Liver (tissue), 7 donors: ENCODE measurements at regions not wholly inside any gene's neighbourhood (a gene's known extent, or its start where the extent isn't known, plus 50 kb on each side); places are given as distances from the start of the nearest gene placed in this dataset.
"Not testable (repeated sequence)": the region's sequence is repeated elsewhere in the genome, so short reads cannot be mapped to it uniquely, and the experiment has no call there.

Experiments used
- DNase-seq: peaks from one replicate; pipeline ENCODE4 v3.0.0-alpha.2; 2017; ENCODE audit warnings: low spot score
- H3K27ac ChIP-seq, 2 donors: one replicate each; pipeline ENCODE4 v1.7.0; 2013; ENCODE audit warnings: inconsistent platforms in 2 of 2, low read length in 2 of 2, control low read depth in 1 of 2, low read depth in 1 of 2, mild to moderate bottlenecking in 1 of 2
- H3K27me3 ChIP-seq, 4 donors: one replicate each; pipeline versions ENCODE4 v1.6.1 to v1.7.0; 2013; ENCODE audit warnings: low read length in 3 of 4, inconsistent platforms in 1 of 4, mild to moderate bottlenecking in 1 of 4, moderate library complexity in 1 of 4; ENCODE audit not compliant: control insufficient read depth in 4 of 4, insufficient read depth in 4 of 4
- H3K36me3 ChIP-seq, 4 donors: one replicate each; pipeline versions ENCODE4 v1.6.1 to v1.7.0; 2013; ENCODE audit warnings: low read length in 3 of 4, mild to moderate bottlenecking in 3 of 4, low read depth in 1 of 4, moderate library complexity in 1 of 4; ENCODE audit not compliant: control insufficient read depth in 4 of 4, insufficient read depth in 3 of 4
- H3K4me1 ChIP-seq, 4 donors: one replicate each; pipeline versions ENCODE4 v1.6.1 to v1.7.0; 2013; ENCODE audit warnings: low read length in 3 of 4, mild to moderate bottlenecking in 3 of 4, moderate library complexity in 1 of 4; ENCODE audit not compliant: control insufficient read depth in 4 of 4, insufficient read depth in 4 of 4
- H3K4me3 ChIP-seq, 3 donors: one replicate each; pipeline versions ENCODE4 v1.6.1 to v1.7.0; 2013; ENCODE audit warnings: low read length in 3 of 3, control low read depth in 1 of 3, low read depth in 1 of 3, mild to moderate bottlenecking in 1 of 3
- H3K9ac ChIP-seq, 2 donors: one replicate each; pipeline ENCODE4 v1.7.0; 2013; ENCODE audit warnings: low read length in 2 of 2, mild to moderate bottlenecking in 2 of 2, moderate library complexity in 2 of 2, control low read depth in 1 of 2, low read depth in 1 of 2
- H3K9me3 ChIP-seq, 4 donors: one replicate each; pipeline versions ENCODE4 v1.6.1 to v1.7.0; 2013; ENCODE audit warnings: low read length in 3 of 4; ENCODE audit not compliant: control insufficient read depth in 4 of 4
- EGR1 ChIP-seq, 2 donors: IDR thresholded peaks; 2 replicates each; pipeline ENCODE4 v1.6.1; 2016 to 2018; ENCODE audit warnings: antibody characterized with exemption in 2 of 2, low read depth in 2 of 2
- FOXA1 ChIP-seq: IDR thresholded peaks from 2 replicates; pipeline ENCODE4 v1.6.1; 2016; ENCODE audit warnings: antibody characterized with exemption
- GABPA ChIP-seq, 2 donors: IDR thresholded peaks in 1 of 2; conservative IDR thresholded peaks in 1 of 2; 2 replicates each; pipeline ENCODE4 v1.6.1; 2016; ENCODE audit warnings: antibody characterized with exemption in 2 of 2, mild to moderate bottlenecking in 1 of 2, moderate library complexity in 1 of 2
- HNF4G ChIP-seq: IDR thresholded peaks from 2 replicates; pipeline ENCODE4 v1.6.1; 2016; ENCODE audit warnings: antibody characterized with exemption
- JUND ChIP-seq, 2 donors: IDR thresholded peaks; 2 replicates each; pipeline ENCODE4 v1.6.1; 2016; ENCODE audit warnings: antibody characterized with exemption in 2 of 2
- RAD21 ChIP-seq, 2 donors: IDR thresholded peaks; 2 replicates each; pipeline ENCODE4 v1.6.1; 2016; ENCODE audit warnings: antibody characterized with exemption in 2 of 2, mild to moderate bottlenecking in 2 of 2
- TAF1 ChIP-seq: conservative IDR thresholded peaks from 2 replicates; pipeline ENCODE4 v1.6.1; 2016; ENCODE audit warnings: antibody characterized with exemption, mild to moderate bottlenecking
- YY1 ChIP-seq: IDR thresholded peaks from 2 replicates; pipeline ENCODE4 v1.6.1; 2016; ENCODE audit warnings: antibody characterized with exemption, mild to moderate bottlenecking
- ZBTB33 ChIP-seq: IDR thresholded peaks from 2 replicates; pipeline ENCODE4 v1.6.1; 2016; ENCODE audit warnings: antibody characterized with exemption
- WGBS: extraction: QIAGEN DNeasy Blood & Tissue Kit; methylation state at CpG from one replicate; pipeline ENCODE4 v1.1.7; 2013; 5-methylcytosine and 5-hydroxymethylcytosine counted together
- TF ChIP-seq, protein P1 (sequence below): IDR thresholded peaks from 2 replicates; pipeline ENCODE4 v1.6.1; 2016; ENCODE audit warnings: antibody characterized with exemption
- TF ChIP-seq, protein P2 (sequence below): IDR thresholded peaks from 2 replicates; pipeline ENCODE4 v1.6.1; 2016; ENCODE audit warnings: antibody characterized with exemption, mild to moderate bottlenecking
- donor health status: healthy.
- donor health status: healthy.
- donor health status: healthy.
- donor health status: healthy.

- Histone ChIP-seq H3K27me3 (no peaks in the 10 kb centered on the region), H3K4me1 (no peaks in the 10 kb centered on the region), H3K36me3 (no peaks in the 10 kb centered on the region), H3K4me3 (no peak overlapping the region), H3K27ac (no peak overlapping the region), H3K9me3 (no peaks in the 10 kb centered on the region), H3K9ac (no peak overlapping the region)
- 39% methylated on average over 2 of the region's 2 CpGs for WGBS
- TF ChIP-seq HNF4G (no peak), EGR1 (IDR thresholded peaks at IDR 0.05; ENCODE audit: low read depth in 2 of 2) (no peak), TAF1 (no peak), YY1 (no peak), ZBTB33 (no peak), GABPA (IDR thresholded peaks at IDR 0.05 in 1 of 2, conservative IDR thresholded peaks at IDR 0.05 in 1 of 2) (no peak), RAD21 (IDR thresholded peaks at IDR 0.05) (no peak), FOXA1 (no peak)
- TF ChIP-seq, protein P1, sequence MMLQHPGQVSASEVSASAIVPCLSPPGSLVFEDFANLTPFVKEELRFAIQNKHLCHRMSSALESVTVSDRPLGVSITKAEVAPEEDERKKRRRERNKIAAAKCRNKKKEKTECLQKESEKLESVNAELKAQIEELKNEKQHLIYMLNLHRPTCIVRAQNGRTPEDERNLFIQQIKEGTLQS, result no peak
- DNase-seq, result no peak
These were observed 1016.0 kb downstream of the SOCS6 start for GRCh38 chr18:71304856-71305255.

DNA sequence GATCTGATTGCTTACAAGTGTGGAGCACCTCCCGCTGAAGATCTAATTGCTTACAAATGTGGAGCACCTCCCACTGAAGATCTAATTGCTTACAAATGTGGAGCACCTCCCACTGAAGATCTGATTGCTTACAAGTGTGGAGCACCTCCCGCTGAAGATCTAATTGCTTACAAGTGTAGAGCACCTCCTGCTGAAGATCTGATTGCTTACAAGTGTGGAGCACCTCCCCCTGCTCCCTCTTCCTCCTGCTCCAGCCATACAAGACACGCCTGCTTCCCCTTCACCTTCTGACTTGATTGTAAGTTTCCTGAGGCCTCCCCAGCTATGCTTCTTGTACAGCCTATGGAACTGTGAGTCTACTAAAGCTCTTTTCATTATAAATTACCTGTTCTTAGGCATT lies 1014.9 kb downstream of the SOCS6 start:
- 55% methylated on average over 3 of the region's 3 CpGs for WGBS
- not testable (repeated sequence) for H3K27ac ChIP-seq, H3K9ac ChIP-seq, H3K9me3 ChIP-seq, H3K27me3 ChIP-seq, H3K4me1 ChIP-seq, DNase-seq, H3K4me3 ChIP-seq, H3K36me3 ChIP-seq

DNA sequence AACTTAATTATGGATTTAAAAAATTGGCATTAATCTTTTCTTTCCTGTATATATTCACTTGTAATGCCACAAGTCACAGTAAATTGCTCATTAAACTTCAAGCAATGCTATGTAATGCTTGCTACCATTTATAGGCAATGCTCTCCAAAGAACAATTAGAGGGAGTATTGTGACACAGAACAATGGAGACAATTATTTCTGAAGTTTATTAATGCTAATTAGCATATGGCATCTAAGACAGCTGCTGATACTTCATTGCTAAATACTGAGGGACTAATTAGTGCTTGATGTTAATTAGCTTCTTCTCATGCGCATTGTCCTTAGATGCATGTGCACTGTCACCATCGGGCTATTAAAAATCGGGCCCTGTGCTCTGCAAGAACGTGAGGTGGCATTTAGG lies 1012.8 kb downstream of the SOCS6 start:
- DNase-seq, result no peak

DNA sequence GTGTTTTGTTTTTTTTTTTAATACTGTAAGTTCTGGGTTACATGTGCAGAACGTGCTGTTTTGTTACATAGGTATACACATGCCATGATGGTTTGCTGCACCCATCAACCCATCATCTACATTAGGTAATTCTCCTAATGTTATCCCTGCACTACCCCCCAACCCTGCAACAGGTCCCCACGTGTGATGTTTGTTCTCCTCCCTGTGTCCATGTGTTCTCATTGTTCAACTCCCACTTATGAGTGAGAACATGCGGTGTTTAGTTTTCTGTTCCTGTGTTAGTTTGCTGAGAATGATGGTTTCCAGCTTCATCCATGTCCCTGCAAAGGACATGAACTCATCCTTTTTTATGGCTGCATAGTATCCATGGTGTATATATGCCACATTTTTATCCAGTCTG lies 1005.4 kb downstream of the SOCS6 start:
- WGBS, result 67% methylated on average over 3 of the region's 3 CpGs
- not testable (repeated sequence) for H3K36me3 ChIP-seq, H3K9ac ChIP-seq, H3K4me1 ChIP-seq, DNase-seq, H3K27me3 ChIP-seq, H3K27ac ChIP-seq, H3K4me3 ChIP-seq, H3K9me3 ChIP-seq

More for the DNA sequence above, 1012.8 kb downstream of the SOCS6 start:
- 85% methylated on average over 4 of the region's 4 CpGs for WGBS
- no peak overlapping the region for H3K27ac ChIP-seq
- no peaks in the 10 kb centered on the region for H3K36me3 ChIP-seq
- TF ChIP-seq, protein P1, result no peak
- TF ChIP-seq JUND (IDR thresholded peaks at IDR 0.05), result no peak
- TF ChIP-seq, protein P2, sequence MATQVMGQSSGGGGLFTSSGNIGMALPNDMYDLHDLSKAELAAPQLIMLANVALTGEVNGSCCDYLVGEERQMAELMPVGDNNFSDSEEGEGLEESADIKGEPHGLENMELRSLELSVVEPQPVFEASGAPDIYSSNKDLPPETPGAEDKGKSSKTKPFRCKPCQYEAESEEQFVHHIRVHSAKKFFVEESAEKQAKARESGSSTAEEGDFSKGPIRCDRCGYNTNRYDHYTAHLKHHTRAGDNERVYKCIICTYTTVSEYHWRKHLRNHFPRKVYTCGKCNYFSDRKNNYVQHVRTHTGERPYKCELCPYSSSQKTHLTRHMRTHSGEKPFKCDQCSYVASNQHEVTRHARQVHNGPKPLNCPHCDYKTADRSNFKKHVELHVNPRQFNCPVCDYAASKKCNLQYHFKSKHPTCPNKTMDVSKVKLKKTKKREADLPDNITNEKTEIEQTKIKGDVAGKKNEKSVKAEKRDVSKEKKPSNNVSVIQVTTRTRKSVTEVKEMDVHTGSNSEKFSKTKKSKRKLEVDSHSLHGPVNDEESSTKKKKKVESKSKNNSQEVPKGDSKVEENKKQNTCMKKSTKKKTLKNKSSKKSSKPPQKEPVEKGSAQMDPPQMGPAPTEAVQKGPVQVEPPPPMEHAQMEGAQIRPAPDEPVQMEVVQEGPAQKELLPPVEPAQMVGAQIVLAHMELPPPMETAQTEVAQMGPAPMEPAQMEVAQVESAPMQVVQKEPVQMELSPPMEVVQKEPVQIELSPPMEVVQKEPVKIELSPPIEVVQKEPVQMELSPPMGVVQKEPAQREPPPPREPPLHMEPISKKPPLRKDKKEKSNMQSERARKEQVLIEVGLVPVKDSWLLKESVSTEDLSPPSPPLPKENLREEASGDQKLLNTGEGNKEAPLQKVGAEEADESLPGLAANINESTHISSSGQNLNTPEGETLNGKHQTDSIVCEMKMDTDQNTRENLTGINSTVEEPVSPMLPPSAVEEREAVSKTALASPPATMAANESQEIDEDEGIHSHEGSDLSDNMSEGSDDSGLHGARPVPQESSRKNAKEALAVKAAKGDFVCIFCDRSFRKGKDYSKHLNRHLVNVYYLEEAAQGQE, result no peak
- H3K4me3 ChIP-seq, result no peak overlapping the region
- H3K9ac ChIP-seq, result no peak overlapping the region
- no peaks in the 10 kb centered on the region for H3K9me3 ChIP-seq
- H3K4me1 ChIP-seq, result no peaks in the 10 kb centered on the region
- no peaks in the 10 kb centered on the region for H3K27me3 ChIP-seq
